RWPE1 (cell line): ENCODE measurements at regions not wholly inside any gene's neighbourhood (a gene's known extent, or its start where the extent isn't known, plus 50 kb on each side); places are given as distances from the start of the nearest gene placed in this dataset.

Source experiments
- CTCF ChIA-PET: fragments of 350-600 bp; sonication (Branson Sonifier 250); formaldehyde crosslinking; extraction: SDS; loops from one replicate; lab custom pipeline; 2021; lab: Yijun Ruan, JAX
- POLR2A ChIA-PET: fragments of 400-600 bp; formaldehyde crosslinking; extraction: SDS; loops from one replicate; lab custom pipeline; 2020; ENCODE audit warnings: antibody characterized with exemption; ENCODE audit not compliant: low non-redundant PET; lab: Yijun Ruan, JAX
- DNase-seq: peaks from one replicate; pipeline ENCODE4 v3.0.0; 2012; ENCODE audit warnings: low spot score
- H3K27ac ChIP-seq: fragments of 450-650 bp; 2 replicates; pipeline ENCODE4 v1.5.1; 2017
- CTCF ChIP-seq: fragments of 450-650 bp; conservative IDR thresholded peaks from 2 replicates; pipeline ENCODE4 v1.5.1; 2017; ENCODE audit warnings: low read depth, mild to moderate bottlenecking

DNA sequence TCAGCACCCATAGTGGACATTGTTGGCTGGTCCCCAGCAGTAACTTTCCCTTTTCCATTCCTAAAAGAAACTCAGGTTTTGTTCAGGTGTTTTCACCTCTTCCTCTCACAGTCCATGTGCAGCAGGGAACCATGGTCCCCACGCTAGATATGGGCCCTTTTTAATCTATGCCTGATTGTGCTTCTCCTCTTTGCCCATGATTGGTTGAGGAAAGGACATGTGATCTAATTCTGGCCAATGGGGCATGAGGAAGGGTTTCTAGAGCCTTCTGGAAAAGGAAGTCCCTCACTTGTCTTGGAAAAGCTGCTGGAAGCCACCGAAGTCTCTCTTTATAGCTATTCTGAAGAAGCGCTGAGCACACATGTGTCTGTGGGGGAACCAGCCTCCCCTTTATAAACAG is 330.7 kb downstream of the ACTR3B start:
- no peak overlapping the region for H3K27ac ChIP-seq
- ChIA-PET CTCF (interaction anchor here (0.6 kb wide), 1 partner anchor 27 kb away, joined by 5 read pairs; no protein-coding TSS in a partner anchor), POLR2A (no interaction called here)
- TF ChIP-seq CTCF: no peak
- DNase-seq: no peak

GRCh38 chr7:153090764-153091163 is 331.2 kb downstream of the ACTR3B start:
- no peak for DNase-seq
- ChIA-PET POLR2A (no interaction called here), CTCF (no interaction called here)
- H3K27ac ChIP-seq: no peak overlapping the region
- TF ChIP-seq CTCF: no peak

DNA sequence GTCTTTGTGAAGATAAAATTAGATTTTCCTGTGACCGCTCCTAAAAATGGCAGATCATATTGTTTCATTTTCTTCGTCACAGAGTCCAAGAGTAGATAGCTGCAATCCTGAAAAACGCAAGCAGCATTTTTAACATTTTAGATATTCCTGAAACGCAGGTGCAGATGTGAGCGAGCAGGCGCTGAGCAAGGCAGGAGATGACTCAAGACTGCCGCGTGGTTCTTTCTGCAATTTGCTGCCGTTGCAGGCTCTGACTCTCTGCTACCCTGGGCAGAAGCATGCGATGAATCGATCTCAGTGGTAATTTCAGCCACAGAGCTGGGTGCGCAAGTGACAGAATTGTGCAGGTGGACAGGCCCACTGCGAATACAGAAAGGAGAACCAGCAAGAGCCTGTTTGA is 331.9 kb downstream of the ACTR3B start:
- ChIA-PET POLR2A (no interaction called here), CTCF (no interaction called here)
- no peak for DNase-seq
- no peak overlapping the region for H3K27ac ChIP-seq
- TF ChIP-seq CTCF: no peak

- POLR2A ChIA-PET: no interaction called here
- DNase-seq: no peak
- CTCF ChIA-PET: no interaction called here
These were observed 338.1 kb downstream of the ACTR3B start for GRCh38 chr7:153097511-153098201.

GRCh38 chr7:153099235-153099634 is 339.7 kb downstream of the ACTR3B start:
- TF ChIP-seq CTCF: no peak
- H3K27ac ChIP-seq: no peak overlapping the region
- no peak for DNase-seq
- CTCF ChIA-PET: no interaction called here
- POLR2A ChIA-PET: no interaction called here

More at GRCh38 chr7:153097511-153098201, 338.1 kb downstream of the ACTR3B start:
- H3K27ac ChIP-seq: no peak overlapping the region
- no peak for TF ChIP-seq CTCF

DNA sequence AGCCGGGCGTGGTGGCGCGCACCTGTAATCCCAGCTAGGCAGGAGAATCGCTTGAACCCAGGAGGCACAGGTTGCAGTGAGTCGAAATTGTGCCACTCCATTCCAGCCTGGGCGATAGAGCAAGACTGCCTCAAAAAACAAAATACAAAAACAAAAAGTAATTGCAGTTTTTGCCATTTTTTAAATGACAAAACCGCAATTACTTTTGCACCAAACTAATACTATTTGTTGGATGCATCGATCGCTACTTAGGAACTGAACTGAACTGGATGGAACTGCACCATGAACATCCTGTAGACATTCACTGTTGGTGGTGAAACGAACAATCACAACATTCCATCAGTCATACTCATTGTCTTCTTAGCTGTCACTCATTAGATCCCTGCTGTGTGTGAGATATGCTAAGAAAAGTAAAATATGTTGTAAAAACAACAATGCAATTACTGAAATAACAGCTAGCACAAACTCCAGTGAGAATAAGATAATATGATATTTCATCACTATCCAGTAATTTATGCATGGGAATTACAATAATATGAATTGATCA is 341.2 kb downstream of the ACTR3B start:
- DNase-seq: no peak
- POLR2A ChIA-PET: no interaction called here

More for the DNA sequence above, 341.2 kb downstream of the ACTR3B start:
- no peak overlapping the region for H3K27ac ChIP-seq
- no peak for TF ChIP-seq CTCF
- CTCF ChIA-PET: no interaction called here
